H1 (cell line): ENCODE measurements at regions not wholly inside any gene's neighbourhood (a gene's known extent, or its start where the extent isn't known, plus 50 kb on each side); places are given as distances from the start of the nearest gene placed in this dataset.

ENCODE experiments used
- GTF2F1 ChIP-seq: IDR thresholded peaks from 2 replicates; pipeline ENCODE4 v1.6.1; 2012; ENCODE audit warnings: low read depth, low read length, improper control_type of control experiment, borderline replicate concordance
- NRF1 ChIP-seq: IDR thresholded peaks from 2 replicates; pipeline ENCODE4 v1.6.1; 2011; ENCODE audit warnings: mild to moderate bottlenecking, low read depth, low read length, improper control_type of control experiment
- RFX5 ChIP-seq: IDR thresholded peaks from 2 replicates; pipeline ENCODE4 v1.6.1; 2011; ENCODE audit warnings: low read depth, low read length, improper control_type of control experiment, borderline replicate concordance
- RNF2 ChIP-seq: fragments of 200-900, 300-1000 bp; sonication (generic); IDR thresholded peaks from 2 replicates; pipeline ENCODE4 v1.7.1; 2016; ENCODE audit warnings: borderline replicate concordance, low read depth, mild to moderate bottlenecking, antibody characterized with exemption, low read length; ENCODE audit not compliant: poor library complexity, severe bottlenecking; ENCODE audit errors: missing control alignments
- YY1 ChIP-seq: IDR thresholded peaks from 2 replicates; pipeline ENCODE4 v1.6.1; 2011; ENCODE audit warnings: low read depth, mild to moderate bottlenecking, low read length
- TF ChIP-seq, protein P1 (sequence below): fragments of 300-600 bp; sonication (generic); IDR thresholded peaks from 2 replicates; pipeline ENCODE4 v1.7.1; 2012; ENCODE audit warnings: low read length, moderate library complexity, mild to moderate bottlenecking, inconsistent platforms; ENCODE audit not compliant: insufficient replicate concordance
- TF ChIP-seq, protein P2 (sequence below), 3 experiments: IDR thresholded peaks; 1 replicate in 2 of 3; 2 replicates in 1 of 3; pipeline versions ENCODE4 v1.5.1 to v1.6.1; 2011; ENCODE audit warnings: low read length in 3 of 3, mild to moderate bottlenecking in 3 of 3, inconsistent platforms in 2 of 3, low read depth in 1 of 3, moderate library complexity in 1 of 3; ENCODE audit not compliant: insufficient read depth in 1 of 3; ENCODE audit errors: control extremely low read depth in 1 of 3

DNA sequence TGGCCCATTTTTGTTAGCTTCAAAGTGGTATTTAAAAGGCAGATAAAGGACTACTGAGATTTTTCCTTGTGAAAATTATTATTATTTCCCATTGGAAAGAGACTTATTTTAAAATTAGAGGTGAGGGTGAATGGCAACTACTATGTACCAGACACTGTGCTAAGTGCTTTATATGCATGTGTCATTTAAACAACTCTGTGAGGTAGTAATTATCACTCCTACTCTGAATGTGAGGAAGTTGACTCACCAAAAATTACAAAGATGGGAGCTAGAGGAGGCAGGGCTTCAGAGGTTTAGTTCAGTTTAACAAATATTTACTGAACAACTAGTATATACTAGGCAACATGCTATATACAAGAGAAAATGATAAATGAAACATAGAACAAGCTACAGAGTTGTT is 78.2 kb downstream of the MSL3 start (continued):
- TF ChIP-seq, protein P1, sequence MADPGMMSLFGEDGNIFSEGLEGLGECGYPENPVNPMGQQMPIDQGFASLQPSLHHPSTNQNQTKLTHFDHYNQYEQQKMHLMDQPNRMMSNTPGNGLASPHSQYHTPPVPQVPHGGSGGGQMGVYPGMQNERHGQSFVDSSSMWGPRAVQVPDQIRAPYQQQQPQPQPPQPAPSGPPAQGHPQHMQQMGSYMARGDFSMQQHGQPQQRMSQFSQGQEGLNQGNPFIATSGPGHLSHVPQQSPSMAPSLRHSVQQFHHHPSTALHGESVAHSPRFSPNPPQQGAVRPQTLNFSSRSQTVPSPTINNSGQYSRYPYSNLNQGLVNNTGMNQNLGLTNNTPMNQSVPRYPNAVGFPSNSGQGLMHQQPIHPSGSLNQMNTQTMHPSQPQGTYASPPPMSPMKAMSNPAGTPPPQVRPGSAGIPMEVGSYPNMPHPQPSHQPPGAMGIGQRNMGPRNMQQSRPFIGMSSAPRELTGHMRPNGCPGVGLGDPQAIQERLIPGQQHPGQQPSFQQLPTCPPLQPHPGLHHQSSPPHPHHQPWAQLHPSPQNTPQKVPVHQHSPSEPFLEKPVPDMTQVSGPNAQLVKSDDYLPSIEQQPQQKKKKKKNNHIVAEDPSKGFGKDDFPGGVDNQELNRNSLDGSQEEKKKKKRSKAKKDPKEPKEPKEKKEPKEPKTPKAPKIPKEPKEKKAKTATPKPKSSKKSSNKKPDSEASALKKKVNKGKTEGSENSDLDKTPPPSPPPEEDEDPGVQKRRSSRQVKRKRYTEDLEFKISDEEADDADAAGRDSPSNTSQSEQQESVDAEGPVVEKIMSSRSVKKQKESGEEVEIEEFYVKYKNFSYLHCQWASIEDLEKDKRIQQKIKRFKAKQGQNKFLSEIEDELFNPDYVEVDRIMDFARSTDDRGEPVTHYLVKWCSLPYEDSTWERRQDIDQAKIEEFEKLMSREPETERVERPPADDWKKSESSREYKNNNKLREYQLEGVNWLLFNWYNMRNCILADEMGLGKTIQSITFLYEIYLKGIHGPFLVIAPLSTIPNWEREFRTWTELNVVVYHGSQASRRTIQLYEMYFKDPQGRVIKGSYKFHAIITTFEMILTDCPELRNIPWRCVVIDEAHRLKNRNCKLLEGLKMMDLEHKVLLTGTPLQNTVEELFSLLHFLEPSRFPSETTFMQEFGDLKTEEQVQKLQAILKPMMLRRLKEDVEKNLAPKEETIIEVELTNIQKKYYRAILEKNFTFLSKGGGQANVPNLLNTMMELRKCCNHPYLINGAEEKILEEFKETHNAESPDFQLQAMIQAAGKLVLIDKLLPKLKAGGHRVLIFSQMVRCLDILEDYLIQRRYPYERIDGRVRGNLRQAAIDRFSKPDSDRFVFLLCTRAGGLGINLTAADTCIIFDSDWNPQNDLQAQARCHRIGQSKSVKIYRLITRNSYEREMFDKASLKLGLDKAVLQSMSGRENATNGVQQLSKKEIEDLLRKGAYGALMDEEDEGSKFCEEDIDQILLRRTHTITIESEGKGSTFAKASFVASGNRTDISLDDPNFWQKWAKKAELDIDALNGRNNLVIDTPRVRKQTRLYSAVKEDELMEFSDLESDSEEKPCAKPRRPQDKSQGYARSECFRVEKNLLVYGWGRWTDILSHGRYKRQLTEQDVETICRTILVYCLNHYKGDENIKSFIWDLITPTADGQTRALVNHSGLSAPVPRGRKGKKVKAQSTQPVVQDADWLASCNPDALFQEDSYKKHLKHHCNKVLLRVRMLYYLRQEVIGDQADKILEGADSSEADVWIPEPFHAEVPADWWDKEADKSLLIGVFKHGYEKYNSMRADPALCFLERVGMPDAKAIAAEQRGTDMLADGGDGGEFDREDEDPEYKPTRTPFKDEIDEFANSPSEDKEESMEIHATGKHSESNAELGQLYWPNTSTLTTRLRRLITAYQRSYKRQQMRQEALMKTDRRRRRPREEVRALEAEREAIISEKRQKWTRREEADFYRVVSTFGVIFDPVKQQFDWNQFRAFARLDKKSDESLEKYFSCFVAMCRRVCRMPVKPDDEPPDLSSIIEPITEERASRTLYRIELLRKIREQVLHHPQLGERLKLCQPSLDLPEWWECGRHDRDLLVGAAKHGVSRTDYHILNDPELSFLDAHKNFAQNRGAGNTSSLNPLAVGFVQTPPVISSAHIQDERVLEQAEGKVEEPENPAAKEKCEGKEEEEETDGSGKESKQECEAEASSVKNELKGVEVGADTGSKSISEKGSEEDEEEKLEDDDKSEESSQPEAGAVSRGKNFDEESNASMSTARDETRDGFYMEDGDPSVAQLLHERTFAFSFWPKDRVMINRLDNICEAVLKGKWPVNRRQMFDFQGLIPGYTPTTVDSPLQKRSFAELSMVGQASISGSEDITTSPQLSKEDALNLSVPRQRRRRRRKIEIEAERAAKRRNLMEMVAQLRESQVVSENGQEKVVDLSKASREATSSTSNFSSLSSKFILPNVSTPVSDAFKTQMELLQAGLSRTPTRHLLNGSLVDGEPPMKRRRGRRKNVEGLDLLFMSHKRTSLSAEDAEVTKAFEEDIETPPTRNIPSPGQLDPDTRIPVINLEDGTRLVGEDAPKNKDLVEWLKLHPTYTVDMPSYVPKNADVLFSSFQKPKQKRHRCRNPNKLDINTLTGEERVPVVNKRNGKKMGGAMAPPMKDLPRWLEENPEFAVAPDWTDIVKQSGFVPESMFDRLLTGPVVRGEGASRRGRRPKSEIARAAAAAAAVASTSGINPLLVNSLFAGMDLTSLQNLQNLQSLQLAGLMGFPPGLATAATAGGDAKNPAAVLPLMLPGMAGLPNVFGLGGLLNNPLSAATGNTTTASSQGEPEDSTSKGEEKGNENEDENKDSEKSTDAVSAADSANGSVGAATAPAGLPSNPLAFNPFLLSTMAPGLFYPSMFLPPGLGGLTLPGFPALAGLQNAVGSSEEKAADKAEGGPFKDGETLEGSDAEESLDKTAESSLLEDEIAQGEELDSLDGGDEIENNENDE = no peak
- TF ChIP-seq GTF2F1 (no peak), RFX5 (no peak), NRF1 (no peak), YY1 (no peak), RNF2 (no peak)
- TF ChIP-seq, protein P2, sequence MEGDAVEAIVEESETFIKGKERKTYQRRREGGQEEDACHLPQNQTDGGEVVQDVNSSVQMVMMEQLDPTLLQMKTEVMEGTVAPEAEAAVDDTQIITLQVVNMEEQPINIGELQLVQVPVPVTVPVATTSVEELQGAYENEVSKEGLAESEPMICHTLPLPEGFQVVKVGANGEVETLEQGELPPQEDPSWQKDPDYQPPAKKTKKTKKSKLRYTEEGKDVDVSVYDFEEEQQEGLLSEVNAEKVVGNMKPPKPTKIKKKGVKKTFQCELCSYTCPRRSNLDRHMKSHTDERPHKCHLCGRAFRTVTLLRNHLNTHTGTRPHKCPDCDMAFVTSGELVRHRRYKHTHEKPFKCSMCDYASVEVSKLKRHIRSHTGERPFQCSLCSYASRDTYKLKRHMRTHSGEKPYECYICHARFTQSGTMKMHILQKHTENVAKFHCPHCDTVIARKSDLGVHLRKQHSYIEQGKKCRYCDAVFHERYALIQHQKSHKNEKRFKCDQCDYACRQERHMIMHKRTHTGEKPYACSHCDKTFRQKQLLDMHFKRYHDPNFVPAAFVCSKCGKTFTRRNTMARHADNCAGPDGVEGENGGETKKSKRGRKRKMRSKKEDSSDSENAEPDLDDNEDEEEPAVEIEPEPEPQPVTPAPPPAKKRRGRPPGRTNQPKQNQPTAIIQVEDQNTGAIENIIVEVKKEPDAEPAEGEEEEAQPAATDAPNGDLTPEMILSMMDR (IDR thresholded peaks at IDR 0.05; ENCODE audit: control extremely low read depth in 1 of 3, insufficient read depth in 1 of 3, low read depth in 1 of 3, low read length in 3 of 3) = no peak
